Cerebellar cortex (tissue), 1 donor: ENCODE measurements at regions not wholly inside any gene's neighbourhood (a gene's known extent, or its start where the extent isn't known, plus 50 kb on each side); places are given as distances from the start of the nearest gene placed in this dataset.

ENCODE experiments used
- DNase-seq: peaks from one replicate; pipeline ENCODE4 v3.0.0-alpha.2; 2015; ENCODE audit warnings: low spot score

DNA sequence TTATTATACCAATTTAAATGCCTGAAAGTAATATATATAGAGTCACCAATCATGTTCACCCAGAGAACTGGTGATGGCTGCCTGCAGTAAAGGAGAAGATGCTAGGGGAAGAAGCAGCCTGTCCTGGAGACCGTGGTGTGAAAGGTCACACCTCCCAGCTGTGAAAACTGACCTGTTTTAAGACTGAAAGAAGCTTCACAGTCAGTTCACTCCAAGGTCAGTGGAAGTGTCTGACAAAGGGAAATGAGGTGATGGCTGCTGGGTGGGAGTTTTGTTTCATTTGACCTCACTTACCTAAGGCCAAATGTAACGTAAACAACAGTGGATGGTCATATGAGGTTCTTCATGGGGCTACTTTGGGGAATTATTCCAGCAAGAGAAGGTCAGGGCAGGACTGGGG is 352.1 kb upstream of the GATB start:
- no peak for DNase-seq

DNA sequence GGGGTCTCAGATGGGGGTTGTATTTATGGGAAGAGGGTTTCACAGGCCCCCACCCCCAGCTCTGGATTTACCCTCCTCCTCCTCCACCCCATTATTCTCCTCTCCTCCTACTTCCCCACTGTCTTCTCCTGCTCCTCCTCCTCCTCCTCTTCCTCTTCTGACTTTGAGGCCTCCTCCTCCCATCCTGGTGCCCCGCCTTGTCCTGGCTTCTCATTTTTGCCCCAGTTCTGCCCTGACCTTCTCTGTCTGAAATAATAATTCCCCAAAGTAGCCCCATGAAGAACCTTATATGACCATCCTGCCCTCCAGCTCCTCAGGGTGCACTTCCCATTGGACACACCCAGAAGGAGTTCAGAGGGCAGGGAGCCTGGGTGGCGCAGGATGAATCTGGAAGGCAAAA is 351.4 kb upstream of the GATB start:
- no peak for DNase-seq

DNA sequence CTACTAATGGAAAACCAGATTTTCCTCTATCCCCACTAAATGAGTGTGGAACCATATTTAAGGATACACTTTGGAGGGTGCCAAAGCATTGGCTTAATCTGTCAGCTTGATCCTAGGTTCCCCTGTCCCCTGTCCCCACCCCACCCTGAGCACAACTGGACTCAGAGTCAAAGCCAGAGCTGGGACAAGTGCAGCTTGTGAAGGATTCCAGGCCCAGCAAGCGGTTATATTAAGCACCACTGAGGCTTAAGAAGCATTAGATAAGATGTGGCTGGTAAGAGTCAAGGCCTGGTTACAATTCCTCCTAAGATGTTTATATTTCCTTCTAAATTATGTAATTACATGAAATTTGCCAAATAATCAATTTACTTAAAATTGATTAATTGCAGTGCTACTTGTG is 350.0 kb upstream of the GATB start:
- no peak for DNase-seq

DNA sequence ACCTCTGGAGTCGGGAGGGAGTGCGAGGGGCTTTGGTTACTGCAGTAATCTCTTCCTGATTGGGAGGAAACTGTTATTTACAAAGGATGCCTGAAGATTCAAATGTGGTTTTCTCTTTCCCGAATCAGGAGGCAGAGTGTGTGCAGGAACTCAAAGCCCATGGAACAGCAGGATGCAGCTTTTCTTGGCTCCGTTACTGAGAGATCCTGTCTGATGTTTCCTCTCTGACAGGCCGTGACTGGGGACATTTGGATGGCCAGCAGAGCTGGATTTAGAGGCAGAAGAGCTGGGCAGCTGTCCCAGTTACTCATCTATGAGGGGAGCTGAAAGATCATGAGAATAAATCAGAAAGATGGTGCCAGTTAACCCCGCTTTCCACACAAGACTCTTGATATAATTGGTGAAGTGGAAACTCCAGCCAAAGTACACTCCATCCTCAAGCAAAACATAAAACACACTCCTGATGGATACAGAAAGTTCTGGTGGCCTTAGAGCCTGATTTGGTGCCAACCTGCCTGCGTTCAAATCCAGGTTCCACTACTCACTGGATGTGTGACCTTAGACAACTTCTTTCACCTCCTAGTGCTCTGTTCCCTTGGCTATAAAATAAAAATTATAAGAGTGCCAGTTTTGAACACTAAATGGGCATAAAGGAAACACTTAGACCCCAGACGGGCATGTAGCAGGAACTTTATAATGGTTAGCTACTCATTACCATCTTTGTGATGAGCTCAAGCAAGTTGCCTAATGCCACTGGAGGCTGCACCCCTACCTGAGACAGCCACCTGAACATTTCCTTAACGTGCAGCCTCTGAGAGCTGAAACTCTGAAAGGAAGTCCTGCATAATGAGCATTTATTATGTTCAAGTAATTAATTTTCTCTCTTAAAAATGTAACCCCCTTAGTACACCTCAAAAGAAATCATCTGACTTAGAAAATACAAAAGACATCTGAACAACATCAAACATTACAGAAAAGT is 349.0 kb upstream of the GATB start:
- peak; percentile 92 for DNase-seq

DNA sequence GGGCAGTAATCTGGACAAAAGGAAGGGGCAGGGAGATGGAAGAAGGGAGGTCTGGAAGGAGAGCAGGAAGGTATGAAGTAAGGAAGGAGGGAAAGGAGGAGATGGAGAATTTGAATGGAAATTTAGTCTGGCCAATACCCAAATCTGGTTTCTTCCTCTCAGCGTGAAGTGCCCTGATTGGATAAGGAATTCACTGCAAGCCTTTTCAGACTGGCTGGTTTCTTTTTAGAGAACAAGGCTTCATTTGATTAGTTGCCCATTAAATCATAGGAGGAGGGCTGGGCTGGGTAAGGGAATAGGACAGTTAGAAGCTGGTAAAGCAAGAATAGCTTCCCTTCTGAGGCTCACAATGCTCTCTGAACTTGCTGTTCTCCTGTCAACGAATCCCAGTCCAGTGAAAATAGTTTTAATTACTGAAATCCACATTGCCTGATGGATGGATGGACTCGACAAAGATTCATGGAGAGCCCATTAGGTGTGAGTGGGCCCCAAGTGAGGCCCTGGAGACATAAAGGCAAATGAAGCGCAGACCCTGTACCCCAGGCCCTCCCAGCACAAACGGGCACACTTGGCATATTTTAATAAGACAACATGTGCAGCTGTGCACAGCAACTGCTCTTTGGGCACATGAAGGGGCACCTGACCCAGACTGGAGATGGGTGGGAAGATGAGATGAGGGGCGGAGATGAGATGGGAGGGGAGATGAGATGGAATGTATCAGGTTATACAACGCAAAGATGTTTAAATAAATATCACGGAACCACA is 347.1 kb upstream of the GATB start:
- peak; percentile 38 for DNase-seq

DNA sequence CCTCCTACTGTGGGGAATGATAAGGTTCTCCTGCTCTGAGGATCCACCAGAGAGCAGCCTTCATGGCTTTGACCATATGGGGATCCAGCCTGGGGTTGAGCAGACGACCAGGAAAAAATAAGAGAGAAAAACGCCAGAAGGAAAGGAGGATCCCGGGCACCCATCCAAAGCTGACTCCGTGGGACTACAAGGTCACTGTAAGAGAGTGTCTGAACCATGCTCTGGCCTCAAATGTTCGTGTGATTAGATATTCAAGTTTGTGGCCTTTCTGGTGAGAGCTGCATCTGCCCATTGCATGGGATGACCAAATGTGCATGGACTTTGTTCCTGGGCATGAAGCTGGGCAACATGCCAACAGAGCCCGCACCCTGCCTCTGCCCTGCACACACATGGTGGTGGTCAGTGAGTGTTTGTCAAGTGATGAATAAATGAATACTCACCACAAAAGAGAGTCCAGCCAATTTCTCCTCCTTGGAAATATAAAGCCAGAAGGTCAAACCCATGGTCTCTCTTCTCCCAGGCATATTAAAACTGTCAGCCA is 346.0 kb upstream of the GATB start:
- DNase-seq, result peak; percentile 80

DNA sequence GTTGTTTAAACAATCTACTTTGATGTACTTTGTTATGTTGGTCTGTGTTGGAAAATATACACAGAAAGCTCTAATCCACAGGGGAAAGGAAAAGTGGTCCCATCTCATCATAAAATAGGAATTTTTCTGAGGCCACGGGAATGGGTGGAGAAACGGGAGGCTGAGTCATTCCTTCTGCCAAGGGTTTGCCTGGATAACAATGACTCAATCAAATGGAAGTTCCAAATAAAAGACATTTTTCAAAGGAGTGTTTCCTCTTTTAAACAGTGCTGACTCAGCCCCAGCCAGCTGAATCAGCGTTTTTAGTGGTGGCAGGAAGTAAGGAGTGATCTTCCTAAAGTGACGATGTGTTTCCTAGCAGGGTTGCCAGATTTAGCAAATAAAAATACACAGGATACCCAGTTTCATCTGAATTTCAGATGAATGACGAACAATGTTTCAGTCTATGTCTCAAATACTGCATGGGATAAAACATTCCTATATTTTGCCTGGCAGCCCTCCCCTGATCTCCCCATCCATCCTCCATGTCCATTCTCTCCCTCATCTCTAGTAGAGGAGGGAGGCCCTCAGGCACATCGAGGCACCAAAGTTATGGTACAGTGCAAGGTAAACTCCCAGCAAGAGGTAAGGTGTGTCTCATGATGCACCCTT is 345.4 kb upstream of the GATB start:
- no peak for DNase-seq

DNA sequence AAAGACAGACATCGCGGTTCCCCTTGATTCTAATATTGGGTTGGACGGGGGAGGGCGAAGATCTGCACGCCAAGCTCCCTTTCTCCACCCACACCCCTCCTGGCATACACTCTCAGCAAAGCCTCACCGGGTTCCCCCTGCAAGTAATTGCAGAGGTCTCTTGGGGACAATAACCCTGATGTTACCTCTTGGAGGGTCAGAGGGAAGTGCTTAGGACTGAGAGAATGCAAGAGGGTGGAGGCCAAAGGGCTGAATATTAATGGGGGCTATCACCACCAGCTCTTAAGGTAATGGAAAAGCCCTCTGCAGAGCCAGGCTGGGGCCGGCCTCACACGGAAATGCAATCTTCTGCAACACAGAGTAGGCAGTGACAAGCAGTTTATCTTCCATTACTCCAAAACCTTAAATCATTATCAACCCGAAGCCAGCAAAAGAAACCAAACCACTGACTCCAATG is 344.1 kb upstream of the GATB start:
- DNase-seq, result no peak

DNA sequence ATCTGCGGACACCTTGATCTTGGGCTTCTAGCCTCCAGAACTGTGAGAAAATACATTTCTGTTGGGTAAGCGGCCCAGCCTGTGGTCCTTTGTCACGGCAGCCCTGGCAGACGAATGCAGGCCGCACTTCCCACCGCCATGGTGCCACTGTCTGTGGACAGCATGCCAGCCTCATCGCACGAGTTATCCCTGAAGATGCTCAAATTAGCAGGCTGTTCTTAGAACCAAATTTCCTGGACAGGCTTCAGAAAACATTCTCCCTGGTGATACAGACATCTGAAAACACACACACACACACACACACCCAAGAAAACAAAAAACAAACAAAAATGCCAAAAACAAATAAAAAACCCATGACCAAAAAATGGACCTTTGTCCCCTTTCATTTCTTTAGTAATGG is 343.5 kb upstream of the GATB start:
- peak; percentile 28 for DNase-seq

DNA sequence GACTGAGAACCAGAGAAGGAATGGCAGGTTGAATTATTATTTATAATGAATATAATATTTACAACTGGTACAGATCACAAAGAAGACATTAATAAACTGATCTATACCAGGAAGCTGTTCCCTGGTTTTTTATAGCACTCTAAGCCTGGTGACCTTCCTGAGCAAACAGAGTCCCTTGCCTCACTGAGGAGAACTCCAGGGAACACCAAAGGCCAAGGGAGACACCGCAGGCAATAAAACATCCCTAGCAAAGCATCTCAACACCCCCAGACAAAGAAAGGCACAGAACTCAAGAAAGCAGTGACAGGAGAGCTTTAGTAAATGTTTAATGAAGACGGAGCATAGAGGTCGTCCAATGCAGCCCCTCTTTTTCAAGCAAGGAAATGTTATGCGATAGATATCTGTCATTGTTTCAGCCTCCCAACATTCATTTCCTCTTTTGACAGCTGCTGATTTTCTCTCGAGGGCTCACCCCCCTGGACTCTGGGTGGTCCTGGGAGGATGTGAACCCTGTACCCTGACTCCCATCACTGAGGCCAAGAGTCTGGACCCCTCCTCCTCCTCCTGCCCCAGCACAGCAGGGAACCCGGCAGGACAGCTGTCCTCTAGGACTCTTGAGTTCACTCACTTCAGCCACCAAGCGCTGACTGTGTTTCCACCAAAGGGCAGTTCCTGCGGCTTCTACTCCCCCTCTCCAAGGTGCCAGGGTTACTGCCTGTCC is 342.5 kb upstream of the GATB start:
- DNase-seq, result no peak

DNA sequence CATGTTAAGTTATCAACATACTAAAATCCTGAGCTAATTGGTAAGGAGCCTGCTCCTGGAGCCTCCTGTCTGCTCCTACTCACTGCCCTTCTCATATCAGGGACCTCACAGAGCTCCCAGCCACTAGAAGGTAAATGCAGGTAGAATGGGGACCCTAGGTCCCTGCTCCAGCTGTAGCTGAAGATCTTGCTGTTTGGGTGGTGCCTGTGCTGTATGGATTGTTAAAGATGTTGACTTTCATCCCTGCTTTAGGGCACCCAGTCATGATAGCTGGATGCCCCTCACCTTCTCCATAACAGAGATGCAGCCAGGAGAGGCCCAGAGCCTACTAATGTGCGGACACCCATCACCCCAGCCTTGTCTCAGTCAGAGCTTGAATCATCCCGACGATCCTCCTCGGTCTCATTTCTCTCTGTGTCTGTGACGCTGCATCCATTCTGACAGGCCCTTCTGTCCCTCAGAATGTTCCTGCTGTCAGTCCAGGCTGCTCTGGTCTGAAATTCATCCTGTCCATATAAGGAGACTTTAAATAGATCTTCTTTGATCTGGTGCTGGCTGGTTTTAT is 341.7 kb upstream of the GATB start:
- DNase-seq, result peak; percentile 83

DNA sequence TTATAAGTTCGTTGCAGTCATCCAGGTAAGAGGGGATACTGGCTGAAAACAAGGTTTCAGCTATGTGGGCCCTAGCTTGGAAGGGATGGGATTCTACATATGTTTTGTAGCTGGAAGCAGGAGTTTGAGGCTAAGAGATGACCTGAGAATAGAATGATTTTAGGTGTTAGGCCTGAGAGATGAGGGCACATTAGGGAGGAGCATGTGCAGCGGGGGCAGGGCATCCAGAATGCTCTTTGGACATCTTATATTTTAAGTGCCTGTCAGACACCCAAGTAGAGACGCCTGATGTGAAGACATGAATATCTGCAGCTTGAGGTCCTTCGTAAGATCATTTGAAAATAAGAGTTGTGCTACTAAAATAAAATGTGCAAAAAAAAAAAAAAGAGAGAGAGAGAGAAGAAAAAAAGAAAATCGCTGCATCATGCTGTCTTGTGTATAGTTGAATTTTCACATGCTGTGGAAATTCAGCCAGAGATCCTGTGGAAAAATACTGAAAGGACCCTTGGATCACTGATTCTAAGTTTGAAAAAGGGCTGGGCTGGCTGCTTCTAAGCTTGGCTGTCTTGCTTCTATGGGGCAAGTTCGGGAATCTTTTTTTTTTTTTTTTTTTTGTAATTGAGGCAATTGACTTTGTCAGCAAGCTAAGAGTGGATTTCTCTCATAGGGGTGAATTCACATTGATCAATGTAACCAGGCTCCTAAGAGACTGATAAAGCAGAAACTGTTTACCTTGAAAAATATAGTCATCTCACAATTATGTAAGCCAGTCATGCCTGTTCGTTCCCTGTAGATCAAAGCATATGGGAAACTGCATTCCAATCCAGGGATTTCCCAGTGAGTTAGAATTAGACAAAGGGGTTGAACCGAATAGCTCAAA is 341.0 kb upstream of the GATB start:
- DNase-seq, result no peak

DNA sequence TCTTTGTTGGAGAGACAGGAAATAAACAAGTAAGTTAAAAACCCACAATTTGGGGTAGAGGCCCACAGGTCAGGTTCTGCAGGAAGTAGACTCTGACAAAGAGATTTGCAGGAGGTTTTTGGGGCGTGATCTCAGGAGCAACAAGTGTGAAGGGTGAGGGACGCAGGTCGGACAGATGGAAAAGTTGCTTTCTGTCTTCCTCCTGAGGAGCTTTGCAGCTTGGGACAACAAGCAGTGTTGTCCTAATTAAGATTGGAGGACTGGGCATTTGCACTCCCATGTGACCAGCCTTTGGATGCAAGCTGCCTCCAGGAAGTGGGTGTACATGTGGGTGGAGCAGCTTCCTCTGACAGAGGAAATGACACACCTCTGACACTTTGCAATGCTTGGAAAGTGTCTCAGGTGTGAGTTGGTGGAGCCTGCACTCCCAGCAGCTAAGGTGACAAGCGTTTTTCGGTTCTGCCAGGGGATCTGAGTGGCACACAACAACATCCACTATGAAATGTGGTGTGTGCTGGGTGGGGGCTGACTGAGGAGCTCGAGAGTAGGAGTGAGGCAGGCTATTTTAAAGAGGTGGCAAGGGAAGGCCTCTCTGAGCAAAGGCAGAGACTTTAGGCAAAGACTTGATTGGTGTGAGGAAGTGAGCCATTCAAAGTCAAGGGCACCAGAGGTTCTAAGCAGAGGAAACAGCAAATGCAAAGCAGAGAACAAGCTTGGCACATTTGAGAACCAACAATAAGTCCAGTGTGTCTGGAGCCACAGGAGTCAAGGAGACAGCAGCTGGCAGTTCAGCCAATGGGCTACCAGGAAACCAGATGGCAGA is 339.8 kb upstream of the GATB start:
- no peak for DNase-seq

DNA sequence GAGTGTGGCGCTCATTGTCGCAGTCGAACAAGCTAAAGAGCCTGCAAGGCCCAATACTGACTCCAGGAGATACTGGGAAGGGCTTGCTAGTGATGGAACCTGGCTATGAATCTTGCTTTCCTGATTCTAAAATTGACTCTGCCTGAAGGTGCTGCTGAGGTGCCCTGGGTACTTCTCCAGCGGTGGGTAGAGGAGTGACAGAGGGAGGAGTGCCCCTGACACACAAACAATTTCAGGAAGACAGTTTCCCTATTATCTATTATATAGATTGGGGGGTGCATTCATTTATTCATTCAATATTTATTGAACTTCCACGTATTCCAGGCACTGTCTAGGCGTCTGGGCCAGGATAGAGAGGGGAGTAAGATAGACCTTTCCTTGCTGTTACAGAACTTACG is 339.2 kb upstream of the GATB start:
- no peak for DNase-seq

DNA sequence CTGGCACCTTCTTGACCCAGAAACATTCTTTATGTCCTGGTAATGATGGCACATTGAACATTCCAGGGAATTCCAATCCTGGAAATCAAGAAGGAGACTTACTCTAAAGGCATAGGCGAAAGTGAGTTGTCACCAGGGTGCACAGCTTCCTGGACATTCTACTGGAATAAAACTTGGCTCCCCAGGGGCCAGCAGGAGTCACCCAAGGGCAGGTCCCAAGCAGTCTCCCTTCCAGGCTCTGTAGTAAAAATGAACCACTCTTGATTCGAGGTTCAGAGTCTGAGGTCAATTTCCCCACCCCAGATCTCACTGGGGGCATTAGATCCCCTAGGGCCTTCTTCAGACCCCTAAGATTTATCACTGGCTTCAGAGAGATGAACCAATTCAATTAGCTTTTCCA is 338.7 kb upstream of the GATB start:
- no peak for DNase-seq

DNA sequence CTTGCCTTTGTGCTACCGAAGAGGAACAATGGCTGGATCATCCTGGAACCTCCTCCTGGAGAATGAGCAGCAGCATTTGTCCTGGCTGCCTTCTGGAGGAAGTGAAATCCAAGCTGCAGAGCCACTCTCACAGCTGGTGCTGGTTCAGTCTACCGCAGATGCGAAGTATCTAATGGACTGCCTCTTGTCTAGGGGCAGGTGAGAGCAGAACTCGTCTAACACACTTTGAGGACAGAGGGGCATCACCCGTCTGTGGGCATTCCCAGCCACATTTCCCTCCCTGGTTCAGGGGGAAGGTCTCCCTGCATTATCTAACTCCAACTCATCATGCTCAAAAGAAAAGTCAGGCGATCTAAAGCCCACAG is 338.2 kb upstream of the GATB start:
- no peak for DNase-seq

DNA sequence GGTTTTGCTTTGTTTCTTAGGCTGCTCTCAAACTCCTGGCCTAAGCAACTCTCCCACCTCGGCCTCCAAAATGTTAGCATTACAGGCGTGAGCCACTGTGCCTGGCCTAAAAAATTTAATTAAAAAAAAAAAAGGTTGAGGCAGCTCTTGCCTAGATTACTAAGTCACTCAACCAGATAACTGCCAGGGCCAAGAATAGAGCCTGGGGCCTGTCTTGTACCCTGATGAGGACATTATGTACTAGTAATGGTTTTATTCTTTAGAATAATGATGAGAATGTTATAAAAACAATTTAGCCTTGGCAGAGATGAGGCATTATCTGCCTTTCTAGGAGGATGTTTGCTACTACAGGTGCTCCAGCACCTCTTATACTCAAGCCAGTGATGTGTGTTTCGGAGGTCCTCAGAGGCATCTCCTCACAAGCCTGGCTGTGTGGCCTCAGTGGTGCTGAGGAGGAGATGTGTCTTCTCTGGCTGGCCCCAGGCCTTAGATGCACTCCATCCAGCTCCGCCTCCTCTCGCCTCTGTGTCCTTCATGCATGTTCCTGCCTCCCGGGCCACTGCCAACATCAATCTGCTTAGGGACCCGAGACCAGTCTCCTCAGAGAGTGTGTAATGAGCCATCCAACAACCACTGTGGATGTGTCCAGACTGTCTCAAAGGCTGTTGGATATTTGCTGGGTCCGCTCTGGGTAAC is 337.7 kb upstream of the GATB start:
- no peak for DNase-seq

DNA sequence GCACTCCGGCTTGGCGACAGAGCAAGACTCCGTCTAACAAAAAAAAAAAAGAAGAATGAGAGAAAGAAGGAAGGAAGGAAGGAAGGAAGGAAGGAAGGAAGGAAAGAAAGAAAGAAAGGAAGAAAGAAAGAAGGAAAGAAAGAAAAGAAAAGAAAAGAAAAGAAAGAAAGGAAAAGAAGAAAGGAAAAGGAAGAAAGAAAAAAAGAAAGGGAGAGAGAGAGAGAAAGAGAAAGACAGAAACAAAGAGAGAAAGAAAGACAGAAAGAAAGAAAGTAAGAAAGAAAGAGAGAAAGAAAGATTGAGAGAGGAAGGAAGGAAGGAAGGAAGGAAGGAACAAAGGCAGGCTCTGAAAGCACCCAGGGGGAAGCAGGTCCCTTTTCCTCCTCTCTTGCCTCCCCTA is 336.6 kb upstream of the GATB start:
- no peak for DNase-seq

DNA sequence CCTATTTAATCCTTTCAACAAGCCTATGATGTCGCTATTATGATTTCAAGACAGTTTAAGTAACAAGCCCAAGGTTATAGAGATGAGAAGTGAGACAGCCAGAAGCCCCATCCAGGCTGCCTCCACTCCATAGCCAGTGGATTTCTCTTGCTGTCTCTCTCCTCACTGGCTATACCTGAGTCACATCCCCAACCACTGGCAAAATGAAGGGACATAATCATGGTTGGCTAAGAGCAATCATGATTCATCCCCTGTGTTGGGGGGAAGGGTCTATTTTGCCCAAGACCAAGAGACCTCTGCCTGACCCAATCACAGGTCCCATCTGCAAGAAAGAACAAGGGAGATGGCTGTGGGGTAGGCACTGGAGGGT is 334.9 kb upstream of the GATB start:
- DNase-seq, result no peak
